Epithelial cell of esophagus (primary cell): ENCODE measurements at regions not wholly inside any gene's neighbourhood (a gene's known extent, or its start where the extent isn't known, plus 50 kb on each side); places are given as distances from the start of the nearest gene placed in this dataset.
"Not testable (repeated sequence)": the region's sequence is repeated elsewhere in the genome, so short reads cannot be mapped to it uniquely, and the experiment has no call there.

Experiments used
- DNase-seq: peaks from one replicate; pipeline ENCODE4 v3.0.0; 2010; ENCODE audit warnings: low read depth
- H3K4me3 ChIP-seq: 2 replicates; pipeline ENCODE4 v1.5.1; 2011; ENCODE audit warnings: mild to moderate bottlenecking, low read length, control low read depth
- CTCF ChIP-seq: IDR thresholded peaks from 2 replicates; pipeline ENCODE4 v1.5.1; 2011; ENCODE audit warnings: low read depth, mild to moderate bottlenecking, low read length, control low read depth, inconsistent platforms; ENCODE audit not compliant: insufficient read depth; ENCODE audit errors: missing control alignments

GRCh38 chr5:12615141-12615820 lies 711.0 kb upstream of the CTNND2 start:
- DNase-seq: no peak
- H3K4me3 ChIP-seq: no peak overlapping the region
- TF ChIP-seq CTCF: no peak

GRCh38 chr5:12614608-12615007 lies 710.4 kb upstream of the CTNND2 start:
- H3K4me3 ChIP-seq: no peak overlapping the region
- DNase-seq: no peak
- TF ChIP-seq CTCF: no peak

GRCh38 chr5:12611132-12611531 lies 706.9 kb upstream of the CTNND2 start:
- no peak overlapping the region for H3K4me3 ChIP-seq
- TF ChIP-seq CTCF: no peak
- DNase-seq: no peak

- not testable (repeated sequence) for H3K4me3 ChIP-seq, DNase-seq
Measured at GRCh38 chr5:12607817-12608216, 703.6 kb upstream of the CTNND2 start.

GRCh38 chr5:12592228-12592627 lies 688.0 kb upstream of the CTNND2 start:
- DNase-seq: no peak
- no peak for TF ChIP-seq CTCF

GRCh38 chr5:12586406-12586805 lies 682.2 kb upstream of the CTNND2 start:
- TF ChIP-seq CTCF: no peak
- no peak for DNase-seq
- no peak overlapping the region for H3K4me3 ChIP-seq

More at GRCh38 chr5:12592228-12592627, 688.0 kb upstream of the CTNND2 start:
- H3K4me3 ChIP-seq: no peak overlapping the region

- not testable (repeated sequence) for H3K4me3 ChIP-seq, DNase-seq
Measured at GRCh38 chr5:12578803-12579202, 674.6 kb upstream of the CTNND2 start.

- H3K4me3 ChIP-seq, DNase-seq: not testable (repeated sequence)
Measured at GRCh38 chr5:12576953-12577352, 672.7 kb upstream of the CTNND2 start.

GRCh38 chr5:12574298-12575093 lies 670.2 kb upstream of the CTNND2 start:
- H3K4me3 ChIP-seq, DNase-seq: not testable (repeated sequence)

GRCh38 chr5:12573916-12574297 lies 669.7 kb upstream of the CTNND2 start:
- not testable (repeated sequence) for H3K4me3 ChIP-seq

More at GRCh38 chr5:12573916-12574297, 669.7 kb upstream of the CTNND2 start:
- not testable (repeated sequence) for DNase-seq
